ENCODE measurements at regions not wholly inside any gene's neighbourhood (a gene's known extent, or its start where the extent isn't known, plus 50 kb on each side); places are given as distances from the start of the nearest gene placed in this dataset.

DNA sequence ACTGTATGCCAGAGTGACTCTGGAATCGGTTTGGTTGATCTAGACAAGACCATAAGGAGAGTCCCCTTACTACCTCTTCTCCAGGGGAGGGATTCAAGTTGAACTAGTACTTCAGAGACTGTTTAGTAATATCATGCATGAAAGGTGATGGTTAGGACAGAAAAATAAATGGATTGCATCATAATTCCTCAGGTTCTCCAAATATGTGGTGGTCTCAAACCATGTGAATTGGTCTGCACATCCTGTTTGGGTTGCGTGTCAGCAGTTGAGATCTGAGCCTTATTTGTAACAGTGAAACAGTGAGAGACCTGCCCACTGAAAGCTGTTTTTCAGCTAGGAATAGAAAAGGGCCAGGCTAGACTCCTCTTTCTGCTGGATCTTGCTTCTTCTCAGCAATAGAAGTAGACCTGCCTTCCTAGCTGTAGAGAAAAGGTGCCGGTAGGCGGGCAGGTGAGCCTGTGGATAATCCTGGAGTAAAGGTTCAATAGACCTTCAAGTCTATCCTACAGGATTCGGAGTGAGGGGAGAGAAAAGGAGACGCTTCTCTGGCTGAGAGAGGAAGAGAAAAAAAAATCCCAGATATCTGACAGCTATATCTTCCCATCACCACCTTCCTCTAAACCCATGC lies 258.5 kb upstream of the E2F7 start:
- no peak for DNase-seq (ENCODE audit: low spot score)
- Histone ChIP-seq H3K9me3 (ENCODE audit: low read depth) (no peaks in the 10 kb centered on the region), H4K20me1 (ENCODE audit: insufficient read depth, poor library complexity, severe bottlenecking) (no peaks in the 10 kb centered on the region), H3K79me2 (no peaks in the 10 kb centered on the region), H3K9me2 (replicated peaks; ENCODE audit: insufficient read depth) (no peaks in the 10 kb centered on the region), H3K27me3 (peaks cover 29% of the 10 kb centered on the region), H3K27ac (no peak overlapping the region), H2AFZ (peak overlapping the region; percentile 80), H3K4me1 (ENCODE audit: insufficient read depth) (peaks cover 4% of the 10 kb centered on the region), H3K36me3 (replicated peaks; ENCODE audit: insufficient read depth, low read depth) (no peaks in the 10 kb centered on the region), H3K4me2 (peak overlapping the region; percentile 95), H3K4me3 (no peak overlapping the region)
- TF ChIP-seq, protein P1, sequence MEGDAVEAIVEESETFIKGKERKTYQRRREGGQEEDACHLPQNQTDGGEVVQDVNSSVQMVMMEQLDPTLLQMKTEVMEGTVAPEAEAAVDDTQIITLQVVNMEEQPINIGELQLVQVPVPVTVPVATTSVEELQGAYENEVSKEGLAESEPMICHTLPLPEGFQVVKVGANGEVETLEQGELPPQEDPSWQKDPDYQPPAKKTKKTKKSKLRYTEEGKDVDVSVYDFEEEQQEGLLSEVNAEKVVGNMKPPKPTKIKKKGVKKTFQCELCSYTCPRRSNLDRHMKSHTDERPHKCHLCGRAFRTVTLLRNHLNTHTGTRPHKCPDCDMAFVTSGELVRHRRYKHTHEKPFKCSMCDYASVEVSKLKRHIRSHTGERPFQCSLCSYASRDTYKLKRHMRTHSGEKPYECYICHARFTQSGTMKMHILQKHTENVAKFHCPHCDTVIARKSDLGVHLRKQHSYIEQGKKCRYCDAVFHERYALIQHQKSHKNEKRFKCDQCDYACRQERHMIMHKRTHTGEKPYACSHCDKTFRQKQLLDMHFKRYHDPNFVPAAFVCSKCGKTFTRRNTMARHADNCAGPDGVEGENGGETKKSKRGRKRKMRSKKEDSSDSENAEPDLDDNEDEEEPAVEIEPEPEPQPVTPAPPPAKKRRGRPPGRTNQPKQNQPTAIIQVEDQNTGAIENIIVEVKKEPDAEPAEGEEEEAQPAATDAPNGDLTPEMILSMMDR (IDR thresholded peaks at IDR 0.05; ENCODE audit: poor library complexity): no peak
- TF ChIP-seq EZH2phosphoT487 (IDR thresholded peaks at IDR 0.05; ENCODE audit: low read depth, severe bottlenecking, unreplicated experiment) (no peak), EZH2 (IDR thresholded peaks at IDR 0.05; ENCODE audit: borderline replicate concordance) (no peak)
- WGBS (ENCODE audit: low lambda C conversion rate, missing lambda C conversion rate): 87% methylated on average over 6 of the region's 6 CpGs

DNA sequence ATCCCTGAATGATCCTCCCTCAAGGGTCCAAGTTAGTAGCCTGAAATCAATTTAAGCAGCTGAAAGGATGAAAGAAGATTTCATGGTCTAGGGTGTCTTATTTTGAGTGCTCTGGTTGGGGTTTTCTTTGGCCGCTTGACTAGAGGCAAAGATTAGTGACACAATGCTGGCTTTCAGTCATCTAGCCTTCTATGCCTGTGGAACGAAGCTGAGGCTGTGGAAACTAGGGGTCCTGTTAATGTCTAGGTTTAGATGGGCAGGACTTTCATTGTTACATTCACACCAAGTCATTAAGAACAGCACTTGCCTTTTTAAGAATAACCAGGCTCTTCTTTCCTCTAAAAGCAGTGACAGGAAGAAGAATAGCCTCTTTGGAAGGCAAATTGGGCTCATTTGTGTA lies 253.8 kb upstream of the E2F7 start:
- H3K9me2 ChIP-seq (replicated peaks; ENCODE audit: insufficient read depth): no peaks in the 10 kb centered on the region
- H2AFZ ChIP-seq: no peak overlapping the region
- H3K4me1 ChIP-seq (ENCODE audit: insufficient read depth): peaks cover 1% of the 10 kb centered on the region
- no peak overlapping the region for H3K4me3 ChIP-seq
- 79% methylated on average over 2 of the region's 2 CpGs for WGBS (ENCODE audit: low lambda C conversion rate, missing lambda C conversion rate)
- H3K79me2 ChIP-seq: no peaks in the 10 kb centered on the region
- no peaks in the 10 kb centered on the region for H4K20me1 ChIP-seq (ENCODE audit: insufficient read depth, poor library complexity, severe bottlenecking)
- TF ChIP-seq EZH2 (IDR thresholded peaks at IDR 0.05; ENCODE audit: borderline replicate concordance): no peak
- TF ChIP-seq, protein P1 (IDR thresholded peaks at IDR 0.05; ENCODE audit: poor library complexity): no peak
- no peak for TF ChIP-seq EZH2phosphoT487 (IDR thresholded peaks at IDR 0.05; ENCODE audit: low read depth, severe bottlenecking, unreplicated experiment)
- H3K27me3 ChIP-seq: peaks cover 6% of the 10 kb centered on the region
- H3K9me3 ChIP-seq (ENCODE audit: low read depth): no peaks in the 10 kb centered on the region
- H3K27ac ChIP-seq: no peak overlapping the region
- no peaks in the 10 kb centered on the region for H3K36me3 ChIP-seq (replicated peaks; ENCODE audit: insufficient read depth, low read depth)
- H3K4me2 ChIP-seq: no peak overlapping the region
- no peak for DNase-seq (ENCODE audit: low spot score)

DNA sequence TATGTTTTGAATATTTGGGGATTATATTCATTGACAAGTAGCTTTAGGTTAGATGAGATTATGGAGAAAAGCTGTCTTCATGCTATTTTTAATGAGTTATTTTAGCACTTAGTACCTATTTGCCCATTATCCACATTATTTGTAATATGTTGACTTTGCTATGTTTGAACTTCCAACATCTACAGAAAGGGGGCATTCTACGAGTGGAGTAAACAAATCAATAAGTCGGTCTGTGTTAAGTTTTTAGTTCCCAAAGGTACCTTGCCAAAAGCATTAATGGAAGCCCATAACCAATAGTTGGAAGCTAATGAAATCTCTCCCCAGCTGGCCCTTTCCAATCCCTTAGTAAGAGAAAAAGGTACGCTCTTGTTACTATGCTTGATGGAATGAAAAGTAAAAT lies 250.0 kb upstream of the E2F7 start:
- no peaks in the 10 kb centered on the region for H3K9me2 ChIP-seq (replicated peaks; ENCODE audit: insufficient read depth)
- H3K79me2 ChIP-seq: no peaks in the 10 kb centered on the region
- no peak for DNase-seq (ENCODE audit: low spot score)
- TF ChIP-seq, protein P1 (IDR thresholded peaks at IDR 0.05; ENCODE audit: poor library complexity): no peak
- no peak overlapping the region for H3K4me3 ChIP-seq
- no peaks in the 10 kb centered on the region for H3K36me3 ChIP-seq (replicated peaks; ENCODE audit: insufficient read depth, low read depth)
- no peak overlapping the region for H3K4me2 ChIP-seq
- WGBS (ENCODE audit: low lambda C conversion rate, missing lambda C conversion rate): 83% methylated on average over 3 of the region's 3 CpGs
- H3K27ac ChIP-seq: no peak overlapping the region
- H4K20me1 ChIP-seq (ENCODE audit: insufficient read depth, poor library complexity, severe bottlenecking): no peaks in the 10 kb centered on the region
- H3K27me3 ChIP-seq: no peaks in the 10 kb centered on the region
- H3K9me3 ChIP-seq (ENCODE audit: low read depth): no peaks in the 10 kb centered on the region
- H3K4me1 ChIP-seq (ENCODE audit: insufficient read depth): no peaks in the 10 kb centered on the region
- no peak overlapping the region for H2AFZ ChIP-seq
